NT2/D1 (cell line): ENCODE measurements at regions not wholly inside any gene's neighbourhood (a gene's known extent, or its start where the extent isn't known, plus 50 kb on each side); places are given as distances from the start of the nearest gene placed in this dataset.
"Not testable (repeated sequence)": the region's sequence is repeated elsewhere in the genome, so short reads cannot be mapped to it uniquely, and the experiment has no call there.

ENCODE experiments used
- DNase-seq: peaks from one replicate; pipeline ENCODE4 v3.0.0-alpha.2; 2011; ENCODE audit warnings: low read depth, low spot score
- H3K27me3 ChIP-seq: 2 replicates; pipeline ENCODE4 v1.6.0; 2011; ENCODE audit warnings: mild to moderate bottlenecking; ENCODE audit not compliant: insufficient read length, insufficient read depth
- H3K36me3 ChIP-seq: 2 replicates; pipeline ENCODE4 v1.6.1; 2011; ENCODE audit warnings: mild to moderate bottlenecking, low read length, mixed read lengths; ENCODE audit not compliant: insufficient read depth, insufficient read length
- H3K4me1 ChIP-seq: 2 replicates; pipeline ENCODE4 v1.5.1; 2011; ENCODE audit not compliant: insufficient read depth, insufficient read length
- H3K4me3 ChIP-seq: 2 replicates; pipeline ENCODE4 v1.5.1; 2011; ENCODE audit warnings: low read depth; ENCODE audit not compliant: insufficient read length
- H3K9ac ChIP-seq: 2 replicates; pipeline ENCODE4 v1.6.0; 2011; ENCODE audit warnings: low read depth; ENCODE audit not compliant: insufficient read length
- H3K9me3 ChIP-seq: 2 replicates; pipeline ENCODE4 v1.5.1; 2011; ENCODE audit warnings: mild to moderate bottlenecking, low read length; ENCODE audit not compliant: insufficient read depth
- SUZ12 ChIP-seq: IDR thresholded peaks from 2 replicates; pipeline ENCODE4 v1.6.1; 2011; ENCODE audit not compliant: insufficient read length, insufficient read depth; ENCODE audit errors: extremely low read depth
- YY1 ChIP-seq: IDR thresholded peaks from 2 replicates; pipeline ENCODE4 v1.6.1; 2011; ENCODE audit not compliant: insufficient read length, insufficient read depth
- ZNF274 ChIP-seq: IDR thresholded peaks from 2 replicates; pipeline ENCODE4 v1.6.1; 2011; ENCODE audit warnings: mild to moderate bottlenecking, low read depth, low read length

GRCh38 chr5:24235946-24236345 lies 408.8 kb downstream of the CDH10 start:
- DNase-seq = no peak
- no peak overlapping the region for H3K4me3 ChIP-seq
- H3K27me3 ChIP-seq = no peaks in the 10 kb centered on the region
- no peaks in the 10 kb centered on the region for H3K36me3 ChIP-seq
- no peaks in the 10 kb centered on the region for H3K9me3 ChIP-seq
- no peak overlapping the region for H3K9ac ChIP-seq
- H3K4me1 ChIP-seq = no peaks in the 10 kb centered on the region
- TF ChIP-seq YY1 = no peak
- TF ChIP-seq SUZ12 = no peak
- TF ChIP-seq ZNF274 = no peak

GRCh38 chr5:24245821-24246220 lies 399.0 kb downstream of the CDH10 start:
- TF ChIP-seq ZNF274 (no peak), YY1 (no peak), SUZ12 (no peak)
- no peaks in the 10 kb centered on the region for H3K36me3 ChIP-seq
- no peak overlapping the region for H3K4me3 ChIP-seq
- no peaks in the 10 kb centered on the region for H3K27me3 ChIP-seq
- no peak for DNase-seq
- H3K9ac ChIP-seq = no peak overlapping the region
- H3K9me3 ChIP-seq = no peaks in the 10 kb centered on the region
- H3K4me1 ChIP-seq = no peaks in the 10 kb centered on the region

- Histone ChIP-seq H3K27me3 (no peaks in the 10 kb centered on the region), H3K36me3 (no peaks in the 10 kb centered on the region), H3K9ac (no peak overlapping the region), H3K9me3 (no peaks in the 10 kb centered on the region), H3K4me3 (no peak overlapping the region), H3K4me1 (no peaks in the 10 kb centered on the region)
- TF ChIP-seq ZNF274 (no peak), SUZ12 (no peak), YY1 (no peak)
- DNase-seq = no peak
Measured at GRCh38 chr5:24264547-24264946, 380.2 kb downstream of the CDH10 start.

GRCh38 chr5:24265306-24265705 lies 379.5 kb downstream of the CDH10 start:
- Histone ChIP-seq H3K27me3 (no peaks in the 10 kb centered on the region), H3K4me1 (no peaks in the 10 kb centered on the region), H3K4me3 (no peak overlapping the region), H3K9ac (no peak overlapping the region), H3K36me3 (no peaks in the 10 kb centered on the region), H3K9me3 (no peaks in the 10 kb centered on the region)
- TF ChIP-seq ZNF274 (no peak), SUZ12 (no peak), YY1 (no peak)
- no peak for DNase-seq

- Histone ChIP-seq H3K36me3 (no peaks in the 10 kb centered on the region), H3K4me1 (no peaks in the 10 kb centered on the region), H3K9me3 (no peaks in the 10 kb centered on the region), H3K27me3 (no peaks in the 10 kb centered on the region), H3K4me3 (no peak overlapping the region), H3K9ac (no peak overlapping the region)
- no peak for TF ChIP-seq YY1
- no peak for TF ChIP-seq ZNF274
- TF ChIP-seq SUZ12 = no peak
- no peak for DNase-seq
Measured at GRCh38 chr5:24268482-24269056, 376.2 kb downstream of the CDH10 start.

- H3K4me3 ChIP-seq, H3K27me3 ChIP-seq, H3K36me3 ChIP-seq, H3K9ac ChIP-seq, H3K4me1 ChIP-seq, DNase-seq, H3K9me3 ChIP-seq: not testable (repeated sequence)
Measured at GRCh38 chr5:24271702-24272118, 373.1 kb downstream of the CDH10 start.

- TF ChIP-seq SUZ12 (no peak), YY1 (no peak), ZNF274 (no peak)
- no peak overlapping the region for H3K9ac ChIP-seq
Measured at GRCh38 chr5:24272741-24273140, 372.0 kb downstream of the CDH10 start.

GRCh38 chr5:24280215-24280614 lies 364.6 kb downstream of the CDH10 start:
- Histone ChIP-seq H3K4me1 (no peaks in the 10 kb centered on the region), H3K4me3 (no peak overlapping the region), H3K36me3 (no peaks in the 10 kb centered on the region), H3K27me3 (no peaks in the 10 kb centered on the region), H3K9ac (no peak overlapping the region), H3K9me3 (no peaks in the 10 kb centered on the region)
- no peak for DNase-seq
- no peak for TF ChIP-seq ZNF274
- TF ChIP-seq YY1 = no peak
- TF ChIP-seq SUZ12 = no peak

More at GRCh38 chr5:24272741-24273140, 372.0 kb downstream of the CDH10 start:
- H3K36me3 ChIP-seq = no peaks in the 10 kb centered on the region
- H3K9me3 ChIP-seq = no peaks in the 10 kb centered on the region
- no peak overlapping the region for H3K4me3 ChIP-seq
- no peaks in the 10 kb centered on the region for H3K4me1 ChIP-seq
- DNase-seq = no peak
- H3K27me3 ChIP-seq = no peaks in the 10 kb centered on the region
